GM23338 (cell line): ENCODE measurements at regions not wholly inside any gene's neighbourhood (a gene's known extent, or its start where the extent isn't known, plus 50 kb on each side); places are given as distances from the start of the nearest gene placed in this dataset.

Source experiments
- ATAC-seq: fragments of 200-7000 bp; cut with Tn5 transposase; 3 replicates; pipeline ENCODE4 v1.9.1; 2020
- DNase-seq: peaks from one replicate; pipeline ENCODE4 v3.0.0-alpha.2; 2015; ENCODE audit warnings: low spot score
- H2AFZ ChIP-seq: fragments of 200-600 bp; sonication (generic); 2 replicates; pipeline ENCODE4 v1.8.0; 2016; ENCODE audit warnings: antibody characterized with exemption, mild to moderate bottlenecking, moderate library complexity
- H3F3A ChIP-seq: fragments of 200-600 bp; sonication (generic); replicated peaks from 2 replicates; pipeline ENCODE4 v1.8.0; 2017; ENCODE audit warnings: antibody characterized with exemption, mixed run types, low read depth
- H3K27ac ChIP-seq: fragments of 200-600 bp; sonication (generic); 2 replicates; pipeline ENCODE4 v1.6.1; 2016; ENCODE audit warnings: low read depth
- H3K27me3 ChIP-seq: fragments of 200-600 bp; sonication (generic); 2 replicates; pipeline ENCODE4 v1.8.0; 2016; ENCODE audit warnings: mild to moderate bottlenecking, mixed run types, moderate library complexity; ENCODE audit not compliant: insufficient read depth
- H3K36me3 ChIP-seq: fragments of 200-600 bp; sonication (generic); 2 replicates; pipeline ENCODE4 v1.8.0; 2016; ENCODE audit warnings: mild to moderate bottlenecking; ENCODE audit not compliant: insufficient read depth
- H3K4me1 ChIP-seq: fragments of 200-600 bp; sonication (generic); 2 replicates; pipeline ENCODE4 v1.8.0; 2016; ENCODE audit warnings: mild to moderate bottlenecking, moderate library complexity; ENCODE audit not compliant: insufficient read depth
- H3K4me2 ChIP-seq: fragments of 200-600 bp; sonication (generic); 2 replicates; pipeline ENCODE4 v1.7.1; 2017; ENCODE audit warnings: mixed run types
- H3K4me3 ChIP-seq: fragments of 200-600 bp; sonication (generic); 2 replicates; pipeline ENCODE4 v1.6.1; 2016; ENCODE audit warnings: mixed run types
- H3K79me2 ChIP-seq: fragments of 200-600 bp; sonication (generic); replicated peaks from 2 replicates; pipeline ENCODE4 v1.8.0; 2017; ENCODE audit warnings: mild to moderate bottlenecking; ENCODE audit not compliant: insufficient read depth
- H3K9me2 ChIP-seq: fragments of 200-600 bp; sonication (generic); 2 replicates; pipeline ENCODE4 v1.8.0; 2017; ENCODE audit not compliant: insufficient read depth
- H4K20me1 ChIP-seq: fragments of 200-600 bp; sonication (generic); replicated peaks from 2 replicates; pipeline ENCODE4 v1.8.0; 2017; ENCODE audit warnings: mild to moderate bottlenecking; ENCODE audit not compliant: insufficient read depth
- H3K27ac Mint-ChIP-seq: 2 replicates; pipeline ENCODE4 v1.8.0; 2020; ENCODE audit warnings: inconsistent platforms, mild to moderate bottlenecking, moderate library complexity, mixed read lengths
- H3K27me3 Mint-ChIP-seq: 3 replicates; pipeline ENCODE4 v1.8.0; 2022; ENCODE audit warnings: low read depth, mild to moderate bottlenecking, moderate library complexity, mixed read lengths, inconsistent platforms; ENCODE audit not compliant: insufficient read depth, poor library complexity
- H3K36me3 Mint-ChIP-seq: 3 replicates; pipeline ENCODE4 v1.8.0; 2021; ENCODE audit warnings: low read depth, mild to moderate bottlenecking, inconsistent platforms, moderate library complexity, mixed read lengths
- H3K4me1 Mint-ChIP-seq: 3 replicates; pipeline ENCODE4 v1.8.0; 2020; ENCODE audit warnings: mild to moderate bottlenecking, inconsistent platforms, mixed read lengths
- H3K4me3 Mint-ChIP-seq: 3 replicates; pipeline ENCODE4 v1.8.0; 2021; ENCODE audit warnings: moderate library complexity, mild to moderate bottlenecking, inconsistent platforms, mixed read lengths
- H3K9me3 Mint-ChIP-seq: 3 replicates; pipeline ENCODE4 v1.8.0; 2020; ENCODE audit warnings: moderate library complexity, mild to moderate bottlenecking, inconsistent platforms, mixed read lengths
- NANOG ChIP-seq: IDR thresholded peaks from 2 replicates; pipeline ENCODE4 v1.6.1; 2016; ENCODE audit warnings: antibody characterized with exemption, borderline replicate concordance
- STAT1 ChIP-seq: IDR thresholded peaks from one replicate; pipeline ENCODE4 v1.6.1; 2016; ENCODE audit warnings: antibody characterized with exemption; ENCODE audit not compliant: unreplicated experiment
- ZNF114 ChIP-seq: fragments of 250-450 bp; sonication (Bioruptor Pico); IDR thresholded peaks from 2 replicates; pipeline ENCODE4 v1.5.0; 2020; ENCODE audit warnings: mild to moderate bottlenecking, moderate library complexity
- ZNF462 ChIP-seq: fragments of 250-450 bp; sonication (Bioruptor Pico); IDR thresholded peaks from 2 replicates; pipeline ENCODE4 v1.5.0; 2020; ENCODE audit warnings: mild to moderate bottlenecking, moderate library complexity

GRCh38 chr13:33742321-33742720 lies 75.6 kb upstream of the RFC3 start (continued):
- TF ChIP-seq ZNF462 (no peak), STAT1 (no peak), ZNF114 (CRISPR knock-in tag) (no peak)

DNA sequence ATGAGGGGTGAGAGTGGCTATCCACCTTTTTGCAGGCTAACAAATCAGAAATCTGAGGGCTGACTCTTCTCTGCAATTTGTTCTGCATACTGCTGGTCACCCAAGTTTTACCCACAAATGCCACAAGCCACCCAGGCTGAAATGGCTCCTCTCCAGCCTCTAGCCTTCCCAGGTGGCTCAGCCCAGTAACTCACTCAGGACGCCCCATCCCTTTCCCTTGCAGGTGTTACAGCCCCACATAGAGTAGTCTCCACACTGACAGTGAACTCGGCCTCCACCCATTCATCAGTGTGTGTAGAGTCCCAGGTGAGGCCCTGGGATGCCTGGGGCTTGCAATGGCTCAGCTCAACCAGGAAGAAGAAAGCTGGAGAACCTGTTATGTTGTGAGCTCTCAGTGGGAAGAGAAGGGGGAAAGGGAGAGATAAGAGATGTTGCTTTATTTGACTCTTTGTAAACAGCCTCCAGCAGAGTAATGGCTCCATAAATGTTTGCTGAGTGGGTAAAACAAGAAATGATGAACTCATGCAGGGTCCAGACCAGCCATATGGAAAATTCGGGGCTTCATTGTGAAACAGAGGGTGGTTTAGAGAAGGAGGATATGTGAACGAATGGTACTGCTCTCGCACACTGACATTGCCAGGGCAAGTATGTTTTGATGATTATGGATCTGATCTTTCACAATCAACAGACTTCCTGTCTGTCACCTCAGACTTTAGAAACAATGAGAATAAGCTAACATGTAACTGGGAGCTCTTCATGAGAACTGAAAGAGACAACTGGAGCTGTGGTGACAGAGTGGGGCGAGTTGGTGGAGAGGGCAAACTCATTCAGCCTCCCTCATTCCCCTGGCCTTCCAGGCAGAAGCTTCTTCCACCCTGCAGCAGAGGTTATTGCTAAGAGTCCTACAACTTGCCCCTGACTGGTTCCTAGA lies 74.2 kb upstream of the RFC3 start:
- Mint-ChIP-seq H3K27ac (no peak overlapping the region), H3K9me3 (no peaks in the 10 kb centered on the region; the same call in 2 of the 3 replicates), H3K4me3 (no peak overlapping the region), H3K36me3 (no peaks in the 10 kb centered on the region; the same call in 2 of the 3 replicates), H3K27me3 (peaks cover 2% of the 10 kb centered on the region), H3K4me1 (peaks cover 3% of the 10 kb centered on the region; the same call in 2 of the 3 replicates)
- TF ChIP-seq NANOG (no peak), ZNF114 (CRISPR knock-in tag) (no peak)
- no peaks in the 10 kb centered on the region for H3K36me3 ChIP-seq
- no peak overlapping the region for H3K4me3 ChIP-seq
- no peak for DNase-seq
- H3K4me1 ChIP-seq = no peaks in the 10 kb centered on the region
- H2AFZ ChIP-seq = no peak overlapping the region
- H4K20me1 ChIP-seq = no peaks in the 10 kb centered on the region; the same call in 1 of the 2 replicates
- ATAC-seq = no peak
- H3K4me2 ChIP-seq = no peak overlapping the region
- H3K9me2 ChIP-seq = 0 out of 2 replicates have a peak, but pooled peaks cover 6% of the 10 kb centered on the region
- H3K79me2 ChIP-seq = no peaks in the 10 kb centered on the region
- H3K27ac ChIP-seq = no peak overlapping the region
- H3F3A ChIP-seq = no peaks in the 10 kb centered on the region
- no peaks in the 10 kb centered on the region for H3K27me3 ChIP-seq
